GM12892 (cell line): ENCODE measurements at regions not wholly inside any gene's neighbourhood (a gene's known extent, or its start where the extent isn't known, plus 50 kb on each side); places are given as distances from the start of the nearest gene placed in this dataset.

Experiments used
- POLR2A ChIP-seq: IDR thresholded peaks from 2 replicates; pipeline ENCODE4 v1.6.1; 2011; ENCODE audit warnings: low read depth, low read length, control low read depth
- TAF1 ChIP-seq: IDR thresholded peaks from 2 replicates; pipeline ENCODE4 v1.6.1; 2011; ENCODE audit warnings: low read depth, mild to moderate bottlenecking, control low read depth, low read length, borderline replicate concordance

DNA sequence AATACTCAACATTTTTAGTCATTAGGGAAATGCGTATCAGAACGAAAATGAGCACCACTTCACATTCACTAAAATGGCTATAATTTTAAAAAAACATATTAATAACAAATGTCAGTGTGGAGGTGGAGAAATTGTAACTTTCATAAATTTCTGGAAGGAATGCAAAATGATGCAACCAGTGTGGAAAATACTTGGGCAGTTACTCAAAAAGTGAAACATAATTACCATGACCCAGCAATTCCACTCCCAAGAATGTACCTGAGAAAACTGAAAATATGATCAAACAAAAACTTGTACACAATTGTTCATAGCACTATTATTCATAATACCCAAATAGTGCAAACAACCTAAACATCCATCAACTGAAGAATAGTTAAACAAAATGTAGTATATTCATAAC, 76.1 kb upstream of the FAM241A start:
- TF ChIP-seq POLR2A (no peak), TAF1 (no peak)
